ENCODE measurements at regions not wholly inside any gene's neighbourhood (a gene's known extent, or its start where the extent isn't known, plus 50 kb on each side); places are given as distances from the start of the nearest gene placed in this dataset.
"Not testable (repeated sequence)": the region's sequence is repeated elsewhere in the genome, so short reads cannot be mapped to it uniquely, and the experiment has no call there.

DNA sequence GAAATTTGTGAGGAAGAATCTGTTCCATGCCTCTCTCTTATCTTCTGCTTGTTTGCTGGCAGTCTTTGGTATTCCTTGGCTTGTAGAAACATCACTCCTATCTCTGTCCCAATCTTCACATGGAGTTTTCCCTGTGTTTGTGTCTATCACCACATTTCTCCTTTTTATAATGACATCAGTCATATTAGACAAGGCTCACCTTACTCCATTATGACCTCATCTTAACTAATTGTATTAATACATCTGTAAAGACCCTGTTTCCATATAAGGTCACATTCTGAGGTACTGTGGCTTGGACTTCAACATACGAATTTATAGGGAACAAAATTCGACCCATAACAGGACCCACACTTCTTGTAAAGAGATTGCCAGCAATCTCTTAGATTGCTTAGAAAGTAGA, 72.3 kb upstream of the POGK start:
- ATAC-seq, result no peak
- no peak overlapping the region for H3K27ac Mint-ChIP-seq

DNA sequence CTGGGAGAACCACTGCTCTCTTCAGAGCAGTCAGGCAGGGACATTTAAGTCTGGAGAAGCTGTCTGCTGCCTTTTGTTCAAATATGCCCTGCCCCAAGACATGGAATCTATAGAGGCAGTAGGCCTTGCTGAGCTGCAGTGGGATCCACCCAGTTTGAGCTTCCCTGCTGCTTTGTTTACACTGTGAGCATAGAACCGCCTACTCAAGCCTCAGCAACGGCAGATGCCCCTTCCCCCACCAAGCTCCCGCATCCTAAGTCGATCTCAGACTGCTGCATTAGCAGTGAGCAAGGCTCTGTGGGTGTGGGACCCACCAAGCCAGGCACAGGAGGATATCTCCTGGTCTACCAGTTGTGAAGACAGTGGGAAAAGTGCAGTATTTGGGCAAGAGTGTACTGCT, 54.6 kb upstream of the POGK start:
- POLR2A ChIA-PET, result not testable (repeated sequence)
- CTCF ChIA-PET, result interaction anchor here (1.7 kb wide), 1 partner anchor 126 kb away, joined by 3 read pairs; no protein-coding TSS in a partner anchor

More for the DNA sequence above, 72.3 kb upstream of the POGK start:
- POLR2A ChIA-PET, result no interaction called here
- no peaks in the 10 kb centered on the region for H3K36me3 Mint-ChIP-seq (ENCODE audit: low read depth)
- intact Hi-C loops (cut with micrococcal nuclease), result no loop called here
- peaks cover 5% of the 10 kb centered on the region for H3K27me3 Mint-ChIP-seq
- H3K4me3 Mint-ChIP-seq, result no peak overlapping the region
- no peaks in the 10 kb centered on the region for H3K4me1 Mint-ChIP-seq (ENCODE audit: low read depth)
- peaks cover 5% of the 10 kb centered on the region for H3K9me3 Mint-ChIP-seq
- TF ChIP-seq, protein P1, sequence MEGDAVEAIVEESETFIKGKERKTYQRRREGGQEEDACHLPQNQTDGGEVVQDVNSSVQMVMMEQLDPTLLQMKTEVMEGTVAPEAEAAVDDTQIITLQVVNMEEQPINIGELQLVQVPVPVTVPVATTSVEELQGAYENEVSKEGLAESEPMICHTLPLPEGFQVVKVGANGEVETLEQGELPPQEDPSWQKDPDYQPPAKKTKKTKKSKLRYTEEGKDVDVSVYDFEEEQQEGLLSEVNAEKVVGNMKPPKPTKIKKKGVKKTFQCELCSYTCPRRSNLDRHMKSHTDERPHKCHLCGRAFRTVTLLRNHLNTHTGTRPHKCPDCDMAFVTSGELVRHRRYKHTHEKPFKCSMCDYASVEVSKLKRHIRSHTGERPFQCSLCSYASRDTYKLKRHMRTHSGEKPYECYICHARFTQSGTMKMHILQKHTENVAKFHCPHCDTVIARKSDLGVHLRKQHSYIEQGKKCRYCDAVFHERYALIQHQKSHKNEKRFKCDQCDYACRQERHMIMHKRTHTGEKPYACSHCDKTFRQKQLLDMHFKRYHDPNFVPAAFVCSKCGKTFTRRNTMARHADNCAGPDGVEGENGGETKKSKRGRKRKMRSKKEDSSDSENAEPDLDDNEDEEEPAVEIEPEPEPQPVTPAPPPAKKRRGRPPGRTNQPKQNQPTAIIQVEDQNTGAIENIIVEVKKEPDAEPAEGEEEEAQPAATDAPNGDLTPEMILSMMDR (IDR thresholded peaks at IDR 0.05), result no peak
- CTCF ChIA-PET, result no interaction called here
- DNase-seq, result no peak

DNA sequence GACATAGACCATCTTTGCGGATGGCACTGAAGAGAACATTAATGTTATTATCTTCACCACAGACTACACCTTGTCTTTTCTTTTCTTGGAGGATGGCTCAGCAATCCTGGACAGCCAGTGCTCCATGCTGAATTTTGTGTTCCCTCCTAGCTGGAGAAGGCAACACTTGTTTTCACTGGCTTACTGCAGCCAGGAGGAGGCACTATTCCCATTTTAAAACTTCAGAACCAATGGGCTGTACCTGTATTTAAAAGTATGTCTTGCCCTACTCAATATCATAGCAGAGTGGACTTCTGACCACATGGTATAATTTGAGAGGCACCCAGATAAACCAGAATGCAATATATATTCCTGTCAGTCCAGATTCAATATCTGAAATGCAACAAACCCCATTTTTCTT, 53.3 kb upstream of the POGK start:
- H3K27ac Mint-ChIP-seq, result no peak overlapping the region
- TF ChIP-seq, protein P1 (IDR thresholded peaks at IDR 0.05), result no peak
- H3K36me3 Mint-ChIP-seq (ENCODE audit: low read depth), result no peaks in the 10 kb centered on the region
- no peak for ATAC-seq
- H3K9me3 Mint-ChIP-seq, result no peaks in the 10 kb centered on the region
- no peak overlapping the region for H3K4me3 Mint-ChIP-seq
- intact Hi-C loops (cut with micrococcal nuclease), result no loop called here
- ChIA-PET CTCF (interaction anchor here (1.0 to 1.4 kb wide), 2 partner anchors 13 to 28 kb away, joined by 3 read pairs; no protein-coding TSS in a partner anchor), POLR2A (no interaction called here)
- H3K27me3 Mint-ChIP-seq, result peaks cover 22% of the 10 kb centered on the region
- H3K4me1 Mint-ChIP-seq (ENCODE audit: low read depth), result no peaks in the 10 kb centered on the region
- DNase-seq, result no peak

More for the DNA sequence above, 54.6 kb upstream of the POGK start:
- H3K4me3 Mint-ChIP-seq; DNase-seq; H3K36me3 Mint-ChIP-seq (ENCODE audit: low read depth); H3K9me3 Mint-ChIP-seq; intact Hi-C loops (cut with micrococcal nuclease); ATAC-seq; H3K4me1 Mint-ChIP-seq (ENCODE audit: low read depth); H3K27ac Mint-ChIP-seq: not testable (repeated sequence)
- H3K27me3 Mint-ChIP-seq, result peaks cover 22% of the 10 kb centered on the region

DNA sequence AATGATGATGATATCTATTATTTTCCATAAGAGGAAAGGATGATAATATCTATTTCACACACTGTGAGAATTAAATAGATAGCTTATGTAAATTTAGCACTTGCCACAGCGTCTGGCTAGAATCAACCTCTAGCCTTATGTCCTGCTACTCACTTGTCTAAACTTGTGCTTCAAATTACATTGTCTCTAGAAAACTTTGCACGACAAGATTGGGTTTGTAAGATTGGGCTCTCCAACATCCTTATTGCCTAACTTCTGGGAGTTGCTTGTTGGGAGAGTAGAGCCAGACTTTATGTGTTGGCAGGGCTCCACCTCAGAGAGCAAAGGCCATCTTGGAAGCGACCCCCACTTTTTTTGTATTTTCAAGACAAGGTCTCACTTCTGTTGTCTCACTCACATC, 50.0 kb upstream of the POGK start:
- ChIA-PET POLR2A (no interaction called here), CTCF (no interaction called here)
- H3K27me3 Mint-ChIP-seq, result peaks cover 14% of the 10 kb centered on the region
- H3K4me1 Mint-ChIP-seq (ENCODE audit: low read depth), result no peaks in the 10 kb centered on the region
- no peaks in the 10 kb centered on the region for H3K9me3 Mint-ChIP-seq
- ATAC-seq (no peak), DNase-seq (no peak)
- intact Hi-C loops (cut with micrococcal nuclease), result no loop called here
- H3K36me3 Mint-ChIP-seq (ENCODE audit: low read depth), result no peaks in the 10 kb centered on the region
- no peak overlapping the region for H3K4me3 Mint-ChIP-seq
- no peak overlapping the region for H3K27ac Mint-ChIP-seq
- TF ChIP-seq, protein P1 (IDR thresholded peaks at IDR 0.05), result no peak
